ENCODE measurements at regions not wholly inside any gene's neighbourhood (a gene's known extent, or its start where the extent isn't known, plus 50 kb on each side); places are given as distances from the start of the nearest gene placed in this dataset.

- Histone ChIP-seq H3K9me3 (ENCODE audit: low read length) (no peaks in the 10 kb centered on the region), H3K4me2 (ENCODE audit: low read length) (no peak overlapping the region), H3K9me2 (ENCODE audit: low read depth, low read length) (no peaks in the 10 kb centered on the region), H3K9ac (ENCODE audit: low read length) (no peak overlapping the region), H4K20me1 (ENCODE audit: insufficient read depth, low read length) (no peaks in the 10 kb centered on the region), H3K36me3 (ENCODE audit: insufficient read depth, low read length) (no peaks in the 10 kb centered on the region), H3K27me3 (ENCODE audit: insufficient read depth, low read length) (0 out of 2 replicates have a peak, but pooled peaks cover 3% of the 10 kb centered on the region), H3K79me2 (ENCODE audit: insufficient read depth, low read length) (no peaks in the 10 kb centered on the region), H2AFZ (ENCODE audit: low read length) (no peak overlapping the region), H3K4me1 (ENCODE audit: insufficient read depth, low read length, severe bottlenecking) (peaks cover 5% of the 10 kb centered on the region), H3K27ac (ENCODE audit: low read depth, low read length, poor library complexity, severe bottlenecking) (no peak overlapping the region), H3K4me3 (ENCODE audit: low read depth, low read length, poor library complexity, severe bottlenecking) (no peak overlapping the region), H3F3A (ENCODE audit: insufficient read depth, low read length) (no peaks in the 10 kb centered on the region)
- TF ChIP-seq CTCF (IDR thresholded peaks at IDR 0.05; ENCODE audit: low read length) (no peak), EZH2 (IDR thresholded peaks at IDR 0.05; ENCODE audit: borderline replicate concordance, low read length) (no peak)
Observed at GRCh38 chr13:52922961-52923360, 74.5 kb upstream of the PCDH8 start.

- no peaks in the 10 kb centered on the region for H3K9me2 ChIP-seq (ENCODE audit: low read depth, low read length)
- H4K20me1 ChIP-seq (ENCODE audit: insufficient read depth, low read length) = no peaks in the 10 kb centered on the region
- H3K79me2 ChIP-seq (ENCODE audit: insufficient read depth, low read length) = no peaks in the 10 kb centered on the region
- H3K4me2 ChIP-seq (ENCODE audit: low read length) = no peak overlapping the region
- H3F3A ChIP-seq (ENCODE audit: insufficient read depth, low read length) = no peaks in the 10 kb centered on the region
- H3K27ac ChIP-seq (ENCODE audit: low read depth, low read length, poor library complexity, severe bottlenecking) = no peak overlapping the region
- H3K9ac ChIP-seq (ENCODE audit: low read length) = no peak overlapping the region
- H3K4me3 ChIP-seq (ENCODE audit: low read depth, low read length, poor library complexity, severe bottlenecking) = no peak overlapping the region
- peaks cover 5% of the 10 kb centered on the region for H3K4me1 ChIP-seq (ENCODE audit: insufficient read depth, low read length, severe bottlenecking)
- H3K27me3 ChIP-seq (ENCODE audit: insufficient read depth, low read length) = no peaks in the 10 kb centered on the region
- no peaks in the 10 kb centered on the region for H3K36me3 ChIP-seq (ENCODE audit: insufficient read depth, low read length)
- no peak for TF ChIP-seq EZH2 (IDR thresholded peaks at IDR 0.05; ENCODE audit: borderline replicate concordance, low read length)
- TF ChIP-seq CTCF (IDR thresholded peaks at IDR 0.05; ENCODE audit: low read length) = no peak
- H2AFZ ChIP-seq (ENCODE audit: low read length) = no peak overlapping the region
- no peaks in the 10 kb centered on the region for H3K9me3 ChIP-seq (ENCODE audit: low read length)
Observed at GRCh38 chr13:52921194-52921593, 72.8 kb upstream of the PCDH8 start.

GRCh38 chr13:52916486-52916990 lies 68.1 kb upstream of the PCDH8 start:
- Histone ChIP-seq H3K9ac (ENCODE audit: low read length) (no peak overlapping the region), H4K20me1 (ENCODE audit: insufficient read depth, low read length) (no peaks in the 10 kb centered on the region), H3K4me1 (ENCODE audit: insufficient read depth, low read length, severe bottlenecking) (peaks cover 5% of the 10 kb centered on the region), H2AFZ (ENCODE audit: low read length) (no peak overlapping the region), H3K79me2 (ENCODE audit: insufficient read depth, low read length) (no peaks in the 10 kb centered on the region), H3K27me3 (ENCODE audit: insufficient read depth, low read length) (no peaks in the 10 kb centered on the region), H3K36me3 (ENCODE audit: insufficient read depth, low read length) (no peaks in the 10 kb centered on the region), H3K4me3 (ENCODE audit: low read depth, low read length, poor library complexity, severe bottlenecking) (no peak overlapping the region), H3K4me2 (ENCODE audit: low read length) (no peak overlapping the region), H3K9me3 (ENCODE audit: low read length) (no peaks in the 10 kb centered on the region), H3K9me2 (ENCODE audit: low read depth, low read length) (no peaks in the 10 kb centered on the region), H3F3A (ENCODE audit: insufficient read depth, low read length) (no peaks in the 10 kb centered on the region), H3K27ac (ENCODE audit: low read depth, low read length, poor library complexity, severe bottlenecking) (no peak overlapping the region)
- TF ChIP-seq EZH2 (IDR thresholded peaks at IDR 0.05; ENCODE audit: borderline replicate concordance, low read length) (no peak), CTCF (IDR thresholded peaks at IDR 0.05; ENCODE audit: low read length) (no peak)

Measured in OCI-LY1 (cell line).